B cell (primary cell): ENCODE measurements at regions not wholly inside any gene's neighbourhood (a gene's known extent, or its start where the extent isn't known, plus 50 kb on each side); places are given as distances from the start of the nearest gene placed in this dataset.

Experiments
- ATAC-seq: fragments of 200-7000 bp; cut with Tn5 transposase; one replicate; pipeline ENCODE4 v1.10.0; 2021; ENCODE audit warnings: low read depth, mild to moderate bottlenecking, moderate number of reproducible peaks, moderate library complexity
- CTCF ChIA-PET: fragments of 350-600 bp; sonication (Branson Sonifier 250); formaldehyde crosslinking; loops from one replicate; lab custom pipeline; 2021; ENCODE audit warnings: antibody characterized with exemption, inconsistent platforms; lab: Charles Lee
- POLR2A ChIA-PET: fragments of 350-600 bp; sonication (Branson Sonifier 250); formaldehyde crosslinking; loops from one replicate; lab custom pipeline; 2021; ENCODE audit warnings: antibody characterized with exemption; lab: Charles Lee
- DNase-seq: peaks from one replicate; pipeline ENCODE4 v3.0.0; 2013
- H2AFZ ChIP-seq: 2 replicates; pipeline ENCODE4 v1.6.1; 2012; ENCODE audit warnings: mild to moderate bottlenecking, low read depth, low read length; ENCODE audit not compliant: insufficient read depth, poor library complexity, severe bottlenecking
- H3K27ac ChIP-seq, 2 donors: 1 replicate in 1 of 2; 2 replicates in 1 of 2; pipeline ENCODE4 v1.5.1; 2012 to 2013; ENCODE audit warnings: low read length in 2 of 2, mild to moderate bottlenecking in 2 of 2, moderate library complexity in 1 of 2
- H3K27me3 ChIP-seq, 4 experiments: fragments of 200-600 bp in 1 of 4; sonication (generic) in 1 of 4; replicated peaks in 1 of 4; 1 replicate in 2 of 4; 2 replicates in 2 of 4; pipeline versions ENCODE4 v1.6.1 to v1.7.0; 2013 to 2016; ENCODE audit warnings: low read length in 3 of 4, mild to moderate bottlenecking in 2 of 4, mixed read lengths in 1 of 4, moderate library complexity in 1 of 4; ENCODE audit not compliant: insufficient read depth in 4 of 4, control insufficient read depth in 3 of 4; ENCODE audit errors: control extremely low read depth in 1 of 4
- H3K36me3 ChIP-seq, 2 experiments: replicated peaks in 1 of 2; 1 replicate in 1 of 2; 2 replicates in 1 of 2; pipeline versions ENCODE4 v1.6.1 to v1.7.1; 2013; ENCODE audit warnings: low read length in 1 of 2; ENCODE audit not compliant: insufficient read depth in 2 of 2, control insufficient read depth in 1 of 2; ENCODE audit errors: control extremely low read depth in 1 of 2, extremely low read depth in 1 of 2
- H3K4me1 ChIP-seq, 2 donors: fragments of 200-600 bp in 1 of 2; sonication (generic) in 1 of 2; 1 replicate in 1 of 2; 2 replicates in 1 of 2; pipeline versions ENCODE4 v1.5.1 to v1.6.1; 2013 to 2017; ENCODE audit warnings: low read length in 2 of 2; ENCODE audit not compliant: control insufficient read depth in 2 of 2, insufficient read depth in 2 of 2
- H3K4me2 ChIP-seq: replicated peaks from 2 replicates; pipeline ENCODE3; 2012; ENCODE audit warnings: mild to moderate bottlenecking, low read depth, low read length; ENCODE audit not compliant: poor library complexity, severe bottlenecking
- H3K4me3 ChIP-seq, 5 experiments: fragments of 200-600 bp in 1 of 5; sonication (generic) in 1 of 5; 1 replicate in 3 of 5; 2 replicates in 2 of 5; pipeline versions ENCODE4 v1.5.1 to v1.7.0; 2011 to 2016; ENCODE audit warnings: low read length in 4 of 5, mild to moderate bottlenecking in 4 of 5, low read depth in 2 of 5, control low read depth in 1 of 5, moderate library complexity in 1 of 5; ENCODE audit not compliant: insufficient read depth in 1 of 5; ENCODE audit errors: control extremely low read depth in 1 of 5, extremely low read depth in 1 of 5
- H3K79me2 ChIP-seq: fragments of 200-600 bp; sonication (generic); one replicate; pipeline ENCODE4 v1.6.0; 2016; ENCODE audit warnings: low read length; ENCODE audit not compliant: control insufficient read depth, insufficient read depth
- H3K9ac ChIP-seq: fragments of 200-600 bp; sonication (generic); 2 replicates; pipeline ENCODE4 v1.6.1; 2017; ENCODE audit warnings: mild to moderate bottlenecking, low read length, moderate library complexity
- H3K9me3 ChIP-seq, 3 donors: one replicate each; pipeline versions ENCODE4 v1.6.1 to v1.7.1; 2013; ENCODE audit warnings: low read length in 2 of 3; ENCODE audit not compliant: control insufficient read depth in 2 of 3, insufficient read depth in 1 of 3; ENCODE audit errors: control extremely low read depth in 1 of 3
- H4K20me1 ChIP-seq: 2 replicates; pipeline ENCODE4 v1.6.0; 2012; ENCODE audit warnings: mild to moderate bottlenecking, low read length; ENCODE audit not compliant: insufficient read depth, control insufficient read depth, poor library complexity, severe bottlenecking
- H3K27ac Mint-ChIP-seq: one replicate; pipeline ENCODE4 v1.8.0; 2021; ENCODE audit warnings: mixed read lengths
- H3K27me3 Mint-ChIP-seq: one replicate; pipeline ENCODE4 v1.8.0; 2021; ENCODE audit warnings: mixed read lengths
- H3K4me1 Mint-ChIP-seq: one replicate; pipeline ENCODE4 v1.8.0; 2021; ENCODE audit warnings: mixed read lengths
- H3K4me3 Mint-ChIP-seq: one replicate; pipeline ENCODE4 v1.8.0; 2021; ENCODE audit warnings: mixed read lengths
- H3K9me3 Mint-ChIP-seq: one replicate; pipeline ENCODE4 v1.8.0; 2022; ENCODE audit warnings: mixed read lengths; ENCODE audit not compliant: insufficient read depth
- EZH2 ChIP-seq: IDR thresholded peaks from 2 replicates; pipeline ENCODE4 v1.6.1; 2012; ENCODE audit warnings: borderline replicate concordance, low read depth, mild to moderate bottlenecking, moderate library complexity, low read length; ENCODE audit not compliant: insufficient read depth, poor library complexity, severe bottlenecking
- WGBS: methylation state at CpG from one replicate; pipeline ENCODE4 v1.1.5; 2013; ENCODE audit warnings: missing lambda C conversion rate; ENCODE audit not compliant: insufficient coverage; 5-methylcytosine and 5-hydroxymethylcytosine counted together
- intact Hi-C: fragments of 100-400 bp; cut with micrococcal nuclease; formaldehyde crosslinking; loops from one replicate; pipeline ENCODE4 v1.10.0; 2022
- TF ChIP-seq, protein P1 (sequence below): fragments of 200-600 bp; IDR thresholded peaks from one replicate; pipeline ENCODE4 v1.8.0; 2022; ENCODE audit warnings: antibody characterized with exemption, mild to moderate bottlenecking

DNA sequence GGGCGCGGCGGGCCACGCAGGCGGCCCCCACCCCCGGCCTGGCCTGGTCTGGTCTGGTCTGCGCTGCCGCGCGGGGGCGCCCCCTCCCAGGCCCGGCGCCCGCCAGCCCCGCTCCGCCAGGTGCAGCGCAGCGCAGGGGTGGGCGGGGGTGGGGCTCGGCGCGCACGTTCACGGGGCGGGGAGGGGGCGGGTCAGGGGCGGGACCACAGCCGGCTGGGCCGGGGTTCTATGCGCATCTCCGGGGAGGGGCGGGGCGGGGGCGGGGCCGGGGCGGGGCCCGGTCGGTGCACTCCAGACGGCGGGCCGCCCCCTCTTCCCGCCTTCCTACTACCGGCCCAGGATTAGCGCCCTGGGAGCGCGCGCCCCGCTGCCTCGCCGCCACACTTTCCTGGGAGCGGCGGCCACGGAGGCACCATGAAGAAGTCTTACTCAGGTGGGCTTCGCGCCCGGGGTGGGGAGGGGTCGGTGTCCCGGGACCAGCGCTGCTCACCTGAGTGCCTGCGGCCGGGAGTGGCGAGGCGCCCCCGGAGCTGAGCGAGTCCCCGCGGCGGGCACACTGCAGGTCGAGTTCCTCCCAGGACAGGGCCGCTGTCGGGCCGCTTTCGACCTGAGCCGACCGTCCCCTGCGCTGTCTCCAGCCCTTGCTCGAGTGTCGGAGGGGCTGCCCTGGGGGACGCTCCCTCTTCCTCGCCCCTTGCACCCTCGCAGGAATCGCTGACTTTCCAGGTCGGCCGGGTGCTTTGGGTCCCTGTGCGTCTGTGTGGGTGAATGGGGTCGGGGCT is 140.5 kb downstream of the SEC14L1 start:
- Histone ChIP-seq H3K9ac (peak overlapping the region; percentile 76), H3K27ac (no peak overlapping the region), H3K27me3 (peaks cover 0 to 26% (median 8%) of the 10 kb centered on the region in 4 experiments), H4K20me1 (peaks cover 6% of the 10 kb centered on the region), H3K79me2 (no peaks in the 10 kb centered on the region), H3K9me3 (peaks cover 0 to 12% (median 0%) of the 10 kb centered on the region in 3 donors), H3K36me3 (no peaks in the 10 kb centered on the region), H2AFZ (peak overlapping the region; percentile 70), H3K4me3 (peak overlapping the region in 4 of 5 experiments; percentile 45 to 66 (median 57)), H3K4me2 (peak overlapping the region; percentile 100), H3K4me1 (peaks cover 25 to 26% of the 10 kb centered on the region in 2 donors)
- ATAC-seq: peak; percentile 96
- 2% methylated on average over 85 of the region's 86 CpGs for whole genome bisulfite sequencing
- Mint-ChIP-seq H3K27ac (peak overlapping the region; percentile 94), H3K4me3 (peak overlapping the region; percentile 88), H3K4me1 (peaks cover 24% of the 10 kb centered on the region), H3K9me3 (no peaks in the 10 kb centered on the region), H3K27me3 (peaks cover 28% of the 10 kb centered on the region)
- CTCF ChIA-PET: interaction anchor here (1.2 to 1.6 kb wide), 7 partner anchors 8 to 213 kb away, joined by 3 to 6 read pairs (median 4); no protein-coding TSS in a partner anchor
- DNase-seq: peak; percentile 84
- TF ChIP-seq, protein P1, sequence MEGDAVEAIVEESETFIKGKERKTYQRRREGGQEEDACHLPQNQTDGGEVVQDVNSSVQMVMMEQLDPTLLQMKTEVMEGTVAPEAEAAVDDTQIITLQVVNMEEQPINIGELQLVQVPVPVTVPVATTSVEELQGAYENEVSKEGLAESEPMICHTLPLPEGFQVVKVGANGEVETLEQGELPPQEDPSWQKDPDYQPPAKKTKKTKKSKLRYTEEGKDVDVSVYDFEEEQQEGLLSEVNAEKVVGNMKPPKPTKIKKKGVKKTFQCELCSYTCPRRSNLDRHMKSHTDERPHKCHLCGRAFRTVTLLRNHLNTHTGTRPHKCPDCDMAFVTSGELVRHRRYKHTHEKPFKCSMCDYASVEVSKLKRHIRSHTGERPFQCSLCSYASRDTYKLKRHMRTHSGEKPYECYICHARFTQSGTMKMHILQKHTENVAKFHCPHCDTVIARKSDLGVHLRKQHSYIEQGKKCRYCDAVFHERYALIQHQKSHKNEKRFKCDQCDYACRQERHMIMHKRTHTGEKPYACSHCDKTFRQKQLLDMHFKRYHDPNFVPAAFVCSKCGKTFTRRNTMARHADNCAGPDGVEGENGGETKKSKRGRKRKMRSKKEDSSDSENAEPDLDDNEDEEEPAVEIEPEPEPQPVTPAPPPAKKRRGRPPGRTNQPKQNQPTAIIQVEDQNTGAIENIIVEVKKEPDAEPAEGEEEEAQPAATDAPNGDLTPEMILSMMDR: peak; percentile 25
- no peak for TF ChIP-seq EZH2
- intact Hi-C loops: loop anchor here (1.0 to 5.0 kb wide), 2 partner anchors 51 to 214 kb away; no protein-coding TSS in a partner anchor
- POLR2A ChIA-PET: interaction anchor here (0.9 kb wide), 1 partner anchor 44 kb away, joined by 3 read pairs; no protein-coding TSS in a partner anchor
